T47D (cell line): ENCODE measurements at regions not wholly inside any gene's neighbourhood (a gene's known extent, or its start where the extent isn't known, plus 50 kb on each side); places are given as distances from the start of the nearest gene placed in this dataset.
"Not testable (repeated sequence)": the region's sequence is repeated elsewhere in the genome, so short reads cannot be mapped to it uniquely, and the experiment has no call there.

Experiments
- DNase-seq, 2 experiments: peaks; one replicate each; pipeline versions ENCODE4 v3.0.0 to v3.0.0-alpha.2; 2011 to 2012; ENCODE audit warnings: low read depth in 1 of 2, low spot score in 1 of 2
- in situ Hi-C: cut with HindIII; loops from 2 replicates; pipeline ENCODE4 v1.10.0; 2016; ENCODE audit warnings: low sequenced_read_pairs, low pct_unique_long_range_greater_than_20kb

GRCh38 chr21:9813894-9814814 lies 707.2 kb upstream of the TPTE start:
- DNase-seq, in situ Hi-C loops: not testable (repeated sequence)

DNA sequence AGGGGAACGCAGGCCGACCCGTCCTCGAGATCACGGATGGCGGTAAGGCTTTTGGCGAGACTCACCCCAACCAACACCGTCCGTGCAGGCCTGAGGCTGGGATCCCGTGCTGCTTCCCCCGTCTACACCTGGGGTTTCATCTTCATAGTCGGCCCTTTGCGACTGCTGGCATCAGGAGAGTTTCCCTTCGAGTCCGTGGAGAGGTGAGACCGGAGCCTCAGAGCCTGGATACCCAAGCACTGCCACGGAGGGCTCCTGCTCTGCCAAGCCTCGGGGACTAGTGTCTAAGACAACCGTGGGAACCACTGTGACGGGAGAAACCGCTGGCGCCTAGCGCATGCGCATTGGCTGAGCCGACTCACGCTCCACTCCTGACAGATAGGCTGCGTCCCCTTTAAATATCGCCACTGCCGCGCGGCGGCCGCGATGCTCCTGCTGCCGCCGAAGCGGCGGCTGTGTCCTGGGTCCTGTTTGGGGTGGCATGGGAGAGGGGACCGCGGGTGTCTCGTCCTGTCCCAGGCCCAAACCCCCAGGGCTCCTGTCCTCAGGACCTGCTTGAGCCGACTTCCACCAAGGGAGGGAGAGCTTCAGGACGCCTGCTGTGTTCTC lies 706.1 kb upstream of the TPTE start:
- DNase-seq, in situ Hi-C loops: not testable (repeated sequence)

- DNase-seq, in situ Hi-C loops: not testable (repeated sequence)
Measured at GRCh38 chr21:9816734-9817334, 704.5 kb upstream of the TPTE start.

DNA sequence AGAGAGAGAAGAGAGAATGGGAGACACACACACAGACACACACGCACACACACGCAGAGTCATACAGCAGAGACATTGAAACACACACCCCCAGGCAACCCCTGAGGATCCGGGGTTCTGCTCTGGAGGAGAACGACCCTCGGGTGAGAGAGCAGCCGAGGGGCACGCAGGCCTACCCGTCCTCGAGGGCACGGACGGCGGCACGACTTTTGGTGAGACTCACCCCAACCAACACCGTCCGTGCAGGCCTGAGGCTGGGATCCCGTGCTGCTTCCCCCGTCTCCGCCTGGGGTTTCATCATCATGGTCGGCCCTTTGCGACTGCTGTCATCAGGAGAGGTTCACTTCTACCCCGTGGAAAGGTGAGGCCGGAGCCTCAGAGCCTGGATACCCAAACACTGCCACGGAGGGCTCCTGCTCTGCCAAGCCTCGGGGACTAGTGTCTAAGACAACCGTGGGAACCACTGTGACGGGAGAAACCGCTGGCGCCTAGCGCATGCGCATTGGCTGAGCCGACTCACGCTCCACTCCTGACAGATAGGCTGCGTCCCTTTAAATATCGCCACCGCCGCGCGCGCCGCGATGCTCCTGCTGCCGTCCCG lies 703.4 kb upstream of the TPTE start:
- in situ Hi-C loops: not testable (repeated sequence)

GRCh38 chr21:9819549-9820192 lies 701.7 kb upstream of the TPTE start:
- in situ Hi-C loops, DNase-seq: not testable (repeated sequence)

More for the DNA sequence above, 703.4 kb upstream of the TPTE start:
- DNase-seq: not testable (repeated sequence)

DNA sequence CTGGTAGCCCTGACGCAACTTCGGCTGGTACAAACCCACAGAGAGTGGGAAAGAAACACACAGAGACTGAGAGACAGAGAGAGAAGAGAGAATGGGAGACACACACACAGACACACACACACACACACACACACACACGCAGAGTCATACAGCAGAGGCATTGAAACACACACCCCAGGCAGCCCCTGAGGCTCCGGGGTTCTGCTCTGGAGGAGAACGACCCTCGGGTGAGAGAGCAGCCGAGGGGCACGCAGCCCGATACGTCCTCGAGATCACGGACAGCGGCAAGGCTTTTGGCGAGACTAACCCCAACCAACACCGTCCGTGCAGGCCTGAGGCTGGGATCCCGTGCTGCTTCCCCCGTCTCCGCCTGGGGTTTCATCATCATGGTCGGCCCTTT lies 700.8 kb upstream of the TPTE start:
- in situ Hi-C loops, DNase-seq: not testable (repeated sequence)

DNA sequence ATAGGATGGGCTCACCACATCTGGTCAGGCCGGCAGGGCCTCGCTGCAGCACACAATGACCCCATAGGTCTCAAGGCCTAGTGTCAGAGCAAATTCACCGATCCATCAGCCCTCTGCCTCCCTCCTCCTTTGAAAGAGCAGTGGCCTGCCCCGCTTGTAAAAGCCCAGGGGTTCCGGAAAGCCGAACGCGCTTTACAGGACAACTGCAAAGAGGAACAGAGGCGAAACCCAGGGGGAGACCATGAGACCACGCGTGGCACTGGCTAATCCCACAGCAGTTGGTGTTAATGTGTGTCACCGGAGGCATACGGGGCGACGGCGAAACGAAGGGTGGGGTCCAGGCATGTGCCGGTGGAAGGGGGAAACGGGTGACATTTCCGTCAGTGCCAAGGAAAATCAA lies 699.9 kb upstream of the TPTE start:
- DNase-seq, in situ Hi-C loops: not testable (repeated sequence)

DNA sequence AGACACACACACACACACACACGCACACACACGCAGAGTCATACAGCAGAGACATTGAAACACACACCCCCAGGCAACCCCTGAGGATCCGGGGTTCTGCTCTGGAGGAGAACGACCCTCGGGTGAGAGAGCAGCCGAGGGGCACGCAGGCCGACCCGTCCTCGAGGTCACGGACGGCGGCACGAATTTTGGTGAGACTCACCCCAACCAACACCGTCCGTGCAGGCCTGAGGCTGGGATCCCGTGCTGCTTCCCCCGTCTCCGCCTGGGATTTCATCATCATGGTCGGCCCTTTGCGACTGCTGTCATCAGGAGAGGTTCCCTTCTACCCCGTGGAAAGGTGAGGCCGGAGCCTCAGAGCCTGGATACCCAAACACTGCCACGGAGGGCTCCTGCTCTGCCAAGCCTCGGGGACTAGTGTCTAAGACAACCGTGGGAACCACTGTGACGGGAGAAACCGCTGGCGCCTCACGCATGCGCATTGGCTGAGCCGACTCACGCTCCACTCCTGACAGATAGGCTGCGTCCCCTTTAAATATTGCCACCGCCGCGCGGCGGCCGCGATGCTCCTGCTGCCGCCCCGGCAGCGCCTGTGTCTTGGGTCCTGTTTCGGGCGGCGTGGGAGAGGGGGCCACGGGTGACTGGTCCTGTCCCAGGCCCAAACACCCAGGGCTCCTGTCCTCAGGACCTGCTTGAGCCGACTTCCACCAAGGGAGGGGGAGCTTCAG lies 699.1 kb upstream of the TPTE start:
- DNase-seq, in situ Hi-C loops: not testable (repeated sequence)

GRCh38 chr21:9823197-9824157 lies 697.9 kb upstream of the TPTE start:
- DNase-seq, in situ Hi-C loops: not testable (repeated sequence)

DNA sequence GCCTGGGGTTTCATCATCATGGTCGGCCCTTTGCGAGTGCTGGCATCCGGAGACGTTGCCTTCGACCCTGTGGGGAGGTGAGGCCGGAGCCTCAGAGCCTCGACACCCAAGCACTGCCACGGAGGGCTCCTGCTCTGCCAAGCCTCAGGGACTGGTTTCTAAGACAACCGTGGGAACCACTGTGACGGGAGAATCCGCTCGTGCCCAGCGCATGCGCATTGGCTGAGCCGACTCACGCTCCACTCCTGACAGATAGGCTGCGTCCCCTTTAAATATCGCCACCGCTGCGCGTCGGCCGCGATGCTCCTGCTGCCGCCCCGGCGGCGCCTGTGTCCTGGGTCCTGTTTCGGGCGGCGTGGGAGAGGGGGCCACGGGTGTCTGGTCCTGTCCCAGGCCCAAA lies 690.6 kb upstream of the TPTE start:
- DNase-seq, in situ Hi-C loops: not testable (repeated sequence)

- DNase-seq, in situ Hi-C loops: not testable (repeated sequence)
Measured at GRCh38 chr21:9832751-9833150, 688.6 kb upstream of the TPTE start.

DNA sequence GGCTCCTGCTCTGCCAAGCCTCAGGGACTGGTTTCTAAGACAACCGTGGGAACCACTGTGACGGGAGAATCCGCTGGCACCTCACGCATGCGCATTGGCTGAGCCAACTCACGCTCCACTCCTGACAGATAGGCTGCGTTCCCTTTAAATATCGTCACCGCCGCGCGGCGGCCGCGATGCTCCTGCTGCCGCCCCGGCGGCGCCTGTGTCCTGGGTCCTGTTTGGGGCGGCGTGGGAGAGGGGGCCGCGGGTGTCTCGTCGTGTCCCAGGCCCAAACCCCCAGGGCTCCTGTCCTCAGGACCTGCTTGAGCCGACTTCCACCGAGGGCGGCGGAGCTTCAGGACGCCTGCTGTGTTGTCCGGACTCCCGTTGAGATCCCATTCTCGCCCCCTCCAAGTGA lies 684.8 kb upstream of the TPTE start:
- in situ Hi-C loops, DNase-seq: not testable (repeated sequence)

DNA sequence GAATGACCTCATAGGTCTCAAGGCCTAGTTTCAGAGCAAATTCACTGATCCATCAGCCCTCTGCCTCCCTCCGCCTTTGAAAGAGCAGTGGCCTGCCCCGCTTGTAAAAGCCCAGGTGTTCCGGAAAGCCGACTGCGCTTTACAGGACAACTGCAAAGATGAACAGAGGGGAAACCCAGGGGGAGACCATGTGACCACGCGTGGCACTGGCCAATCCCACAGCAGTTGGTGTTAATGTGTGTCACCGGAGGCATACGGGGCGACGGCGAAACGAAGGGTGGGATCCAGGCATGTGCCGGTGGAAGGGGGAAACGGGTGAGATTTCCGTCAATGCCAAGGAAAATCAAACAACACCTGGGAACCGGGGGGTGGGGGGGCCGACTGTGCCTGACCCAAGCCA lies 684.4 kb upstream of the TPTE start:
- in situ Hi-C loops, DNase-seq: not testable (repeated sequence)

GRCh38 chr21:9837526-9837925 lies 683.9 kb upstream of the TPTE start:
- in situ Hi-C loops: not testable (repeated sequence)

More at GRCh38 chr21:9837526-9837925, 683.9 kb upstream of the TPTE start:
- DNase-seq: not testable (repeated sequence)
